ENCODE measurements at regions not wholly inside any gene's neighbourhood (a gene's known extent, or its start where the extent isn't known, plus 50 kb on each side); places are given as distances from the start of the nearest gene placed in this dataset.

GRCh38 chr18:51316677-51317076, 119.2 kb upstream of the MEX3C start:
- TF ChIP-seq POLR2A (IDR thresholded peaks at IDR 0.05; ENCODE audit: low read length) (no peak), GATA1 (IDR thresholded peaks at IDR 0.05; ENCODE audit: low read depth, low read length) (no peak)
